ENCODE measurements at regions not wholly inside any gene's neighbourhood (a gene's known extent, or its start where the extent isn't known, plus 50 kb on each side); places are given as distances from the start of the nearest gene placed in this dataset.
A peak's percentile ranks its signal among the peaks of the same experiment; 100 is the strongest.

DNA sequence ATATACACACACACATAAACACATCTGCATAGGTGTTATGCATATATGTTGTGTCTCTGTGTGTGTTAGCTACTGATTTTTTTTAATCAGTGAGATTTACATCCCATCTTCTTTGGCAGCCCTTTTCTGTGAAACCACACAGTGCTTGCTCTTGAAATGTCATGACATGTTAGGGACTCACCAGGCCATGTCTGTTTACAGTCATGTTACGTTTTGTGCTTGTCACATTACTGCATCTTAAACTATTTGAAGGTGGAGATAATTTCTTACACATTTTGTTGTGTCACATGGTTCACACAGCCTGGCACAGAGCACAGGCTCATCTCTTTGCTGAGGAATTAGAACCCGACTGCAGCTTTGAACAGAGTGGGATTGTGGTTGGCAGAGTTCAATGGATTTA lies 364.4 kb upstream of the RIOK2 start:
- POLR2A ChIA-PET, result interaction anchor here (1.7 kb wide), 1 partner anchor 13 kb away, joined by 4 read pairs; no protein-coding TSS in a partner anchor
- Mint-ChIP-seq H3K4me1 (ENCODE audit: insufficient read depth, unreplicated experiment) (no peaks in the 10 kb centered on the region), H3K27ac (ENCODE audit: low read depth, unreplicated experiment) (no peak overlapping the region), H3K36me3 (ENCODE audit: insufficient read depth, unreplicated experiment) (no peaks in the 10 kb centered on the region), H3K4me3 (ENCODE audit: unreplicated experiment) (no peak overlapping the region), H3K9me3 (ENCODE audit: unreplicated experiment) (no peaks in the 10 kb centered on the region), H3K27me3 (ENCODE audit: insufficient read depth, unreplicated experiment) (no peaks in the 10 kb centered on the region)
- no TSS peak for BruUV-seq (replicated peaks)
- DNase-seq (ENCODE audit: unreplicated experiment), result no peak
- intact Hi-C loops (cut with micrococcal nuclease), result no loop called here
- TF ChIP-seq, protein P1, sequence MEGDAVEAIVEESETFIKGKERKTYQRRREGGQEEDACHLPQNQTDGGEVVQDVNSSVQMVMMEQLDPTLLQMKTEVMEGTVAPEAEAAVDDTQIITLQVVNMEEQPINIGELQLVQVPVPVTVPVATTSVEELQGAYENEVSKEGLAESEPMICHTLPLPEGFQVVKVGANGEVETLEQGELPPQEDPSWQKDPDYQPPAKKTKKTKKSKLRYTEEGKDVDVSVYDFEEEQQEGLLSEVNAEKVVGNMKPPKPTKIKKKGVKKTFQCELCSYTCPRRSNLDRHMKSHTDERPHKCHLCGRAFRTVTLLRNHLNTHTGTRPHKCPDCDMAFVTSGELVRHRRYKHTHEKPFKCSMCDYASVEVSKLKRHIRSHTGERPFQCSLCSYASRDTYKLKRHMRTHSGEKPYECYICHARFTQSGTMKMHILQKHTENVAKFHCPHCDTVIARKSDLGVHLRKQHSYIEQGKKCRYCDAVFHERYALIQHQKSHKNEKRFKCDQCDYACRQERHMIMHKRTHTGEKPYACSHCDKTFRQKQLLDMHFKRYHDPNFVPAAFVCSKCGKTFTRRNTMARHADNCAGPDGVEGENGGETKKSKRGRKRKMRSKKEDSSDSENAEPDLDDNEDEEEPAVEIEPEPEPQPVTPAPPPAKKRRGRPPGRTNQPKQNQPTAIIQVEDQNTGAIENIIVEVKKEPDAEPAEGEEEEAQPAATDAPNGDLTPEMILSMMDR (IDR thresholded peaks at IDR 0.05; ENCODE audit: unreplicated experiment), result no peak
- CTCF ChIA-PET, result interaction anchor here (2.3 kb wide), 1 partner anchor 13 kb away, joined by 11 read pairs; no protein-coding TSS in a partner anchor

DNA sequence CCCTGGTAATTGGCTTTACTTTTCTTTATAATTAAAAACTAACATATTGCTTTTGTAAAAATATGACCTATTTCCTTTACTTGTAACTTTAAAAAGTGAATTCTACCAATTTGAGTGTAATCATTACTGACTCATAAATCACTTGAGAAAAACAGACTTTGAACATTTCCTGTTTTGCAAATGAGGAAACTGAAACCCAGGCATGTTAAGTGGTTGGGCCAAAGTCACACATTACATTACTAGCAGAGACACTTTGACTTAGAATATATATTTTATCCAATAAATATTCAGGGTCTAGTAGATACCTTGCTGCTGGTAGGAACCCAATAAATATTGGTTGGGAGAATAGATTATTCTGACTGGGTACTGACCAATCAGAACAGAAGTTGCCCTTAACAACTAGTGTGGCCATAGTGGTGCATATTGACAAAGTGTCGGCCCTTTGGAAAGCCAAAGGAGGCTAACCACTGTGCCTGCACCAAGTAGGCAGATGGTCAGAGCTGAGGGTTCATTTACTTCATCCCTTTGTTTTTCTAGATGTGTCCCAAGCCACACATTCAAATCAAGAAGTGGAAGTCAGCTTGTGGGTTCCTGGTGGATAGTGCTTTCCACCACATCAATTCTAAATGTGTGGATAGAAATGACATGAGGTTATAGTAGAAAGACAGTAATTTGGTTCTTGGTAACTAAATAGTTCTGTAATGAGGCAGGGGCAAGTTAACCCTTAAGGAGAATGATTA lies 365.1 kb upstream of the RIOK2 start:
- CTCF ChIA-PET, result interaction anchor here (0.7 to 2.3 kb wide), 2 partner anchors 14 to 251 kb away, joined by 4 to 11 read pairs; no protein-coding TSS in a partner anchor
- DNase-seq (ENCODE audit: unreplicated experiment), result peak; percentile 5
- Mint-ChIP-seq H3K36me3 (ENCODE audit: insufficient read depth, unreplicated experiment) (no peaks in the 10 kb centered on the region), H3K4me3 (ENCODE audit: unreplicated experiment) (no peak overlapping the region), H3K9me3 (ENCODE audit: unreplicated experiment) (no peaks in the 10 kb centered on the region), H3K4me1 (ENCODE audit: insufficient read depth, unreplicated experiment) (no peaks in the 10 kb centered on the region), H3K27ac (ENCODE audit: low read depth, unreplicated experiment) (no peak overlapping the region), H3K27me3 (ENCODE audit: insufficient read depth, unreplicated experiment) (no peaks in the 10 kb centered on the region)
- POLR2A ChIA-PET, result interaction anchor here (1.7 kb wide), 1 partner anchor 14 kb away, joined by 4 read pairs; no protein-coding TSS in a partner anchor
- intact Hi-C loops (cut with micrococcal nuclease), result no loop called here
- no TSS peak for BruUV-seq (replicated peaks)
- TF ChIP-seq, protein P1 (IDR thresholded peaks at IDR 0.05; ENCODE audit: unreplicated experiment), result no peak

DNA sequence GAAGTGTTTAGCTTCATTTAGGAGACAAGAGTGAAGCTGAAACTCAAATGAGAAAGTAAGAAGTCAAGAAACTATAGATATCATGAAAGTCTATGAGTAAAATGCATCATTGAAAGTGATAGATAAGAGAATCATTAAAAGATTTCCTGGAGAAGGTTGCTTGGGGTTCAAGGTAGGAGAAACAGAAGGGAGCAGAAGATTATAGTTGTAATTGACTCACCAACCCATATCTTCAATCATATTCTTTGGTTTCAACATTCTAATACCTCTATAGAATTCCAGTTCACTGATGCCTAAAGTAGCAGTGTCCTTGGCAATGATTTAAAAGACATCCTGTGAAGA lies 365.7 kb upstream of the RIOK2 start:
- intact Hi-C loops (cut with micrococcal nuclease), result no loop called here
- no peak overlapping the region for H3K4me3 Mint-ChIP-seq (ENCODE audit: unreplicated experiment)
- BruUV-seq (replicated peaks), result no TSS peak
- no peaks in the 10 kb centered on the region for H3K27me3 Mint-ChIP-seq (ENCODE audit: insufficient read depth, unreplicated experiment)
- H3K4me1 Mint-ChIP-seq (ENCODE audit: insufficient read depth, unreplicated experiment), result peaks cover 1% of the 10 kb centered on the region
- ChIA-PET CTCF (interaction anchor here (0.7 to 2.3 kb wide), 2 partner anchors 15 to 251 kb away, joined by 4 to 11 read pairs; no protein-coding TSS in a partner anchor), POLR2A (interaction anchor here (1.7 kb wide), 1 partner anchor 15 kb away, joined by 4 read pairs; no protein-coding TSS in a partner anchor)
- no peak for DNase-seq (ENCODE audit: unreplicated experiment)
- TF ChIP-seq, protein P1 (IDR thresholded peaks at IDR 0.05; ENCODE audit: unreplicated experiment), result no peak
- no peaks in the 10 kb centered on the region for H3K36me3 Mint-ChIP-seq (ENCODE audit: insufficient read depth, unreplicated experiment)
- no peaks in the 10 kb centered on the region for H3K9me3 Mint-ChIP-seq (ENCODE audit: unreplicated experiment)
- H3K27ac Mint-ChIP-seq (ENCODE audit: low read depth, unreplicated experiment), result no peak overlapping the region

DNA sequence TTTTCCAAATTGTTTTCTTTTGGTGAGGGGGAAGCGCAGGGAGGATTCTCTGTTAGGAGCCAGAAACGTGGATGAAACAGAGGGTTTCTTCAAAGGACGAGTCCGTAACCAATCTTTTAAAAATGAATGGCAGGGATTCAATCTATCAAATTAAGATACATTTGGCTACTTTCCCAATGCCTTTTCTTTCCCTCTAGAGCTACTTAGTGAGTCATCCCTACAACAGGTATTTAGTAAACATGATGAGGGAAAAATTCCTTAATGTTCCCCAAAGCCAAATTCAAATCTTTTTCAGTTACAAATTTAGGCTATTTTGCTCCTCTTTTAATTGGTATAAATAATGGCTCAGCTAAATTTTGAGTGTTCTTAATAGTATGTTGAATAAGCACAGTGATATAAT lies 366.4 kb upstream of the RIOK2 start:
- CTCF ChIA-PET, result interaction anchor here (0.6 kb wide), 1 partner anchor 1219 kb away, joined by 5 read pairs; no protein-coding TSS in a partner anchor
- H3K4me3 Mint-ChIP-seq (ENCODE audit: unreplicated experiment), result no peak overlapping the region
- no TSS peak for BruUV-seq (replicated peaks)

More for the DNA sequence above, 366.4 kb upstream of the RIOK2 start:
- TF ChIP-seq, protein P1 (IDR thresholded peaks at IDR 0.05; ENCODE audit: unreplicated experiment), result no peak
- intact Hi-C loops (cut with micrococcal nuclease), result no loop called here
- Mint-ChIP-seq H3K36me3 (ENCODE audit: insufficient read depth, unreplicated experiment) (no peaks in the 10 kb centered on the region), H3K27me3 (ENCODE audit: insufficient read depth, unreplicated experiment) (no peaks in the 10 kb centered on the region), H3K9me3 (ENCODE audit: unreplicated experiment) (no peaks in the 10 kb centered on the region), H3K4me1 (ENCODE audit: insufficient read depth, unreplicated experiment) (peaks cover 9% of the 10 kb centered on the region), H3K27ac (ENCODE audit: low read depth, unreplicated experiment) (no peak overlapping the region)
- DNase-seq (ENCODE audit: unreplicated experiment), result peak; percentile 28
- POLR2A ChIA-PET, result interaction anchor here (0.5 to 1.3 kb wide), 4 partner anchors 11 to 936 kb away, joined by 3 to 4 read pairs (median 3); no protein-coding TSS in a partner anchor
